ENCODE measurements at regions not wholly inside any gene's neighbourhood (a gene's known extent, or its start where the extent isn't known, plus 50 kb on each side); places are given as distances from the start of the nearest gene placed in this dataset.

GRCh38 chrX:45295259-45295986 is 94.7 kb upstream of the DIPK2B start:
- TF ChIP-seq EZH2 (IDR thresholded peaks at IDR 0.05) = no peak
- no peak for TF ChIP-seq CTCF (IDR thresholded peaks at IDR 0.05)
- TF ChIP-seq EZH2phosphoT487 (IDR thresholded peaks at IDR 0.05) = no peak

Measured in neural progenitor cell (in vitro differentiated cells).